ENCODE measurements at regions not wholly inside any gene's neighbourhood (a gene's known extent, or its start where the extent isn't known, plus 50 kb on each side); places are given as distances from the start of the nearest gene placed in this dataset.
"Not testable (repeated sequence)": the region's sequence is repeated elsewhere in the genome, so short reads cannot be mapped to it uniquely, and the experiment has no call there.

DNA sequence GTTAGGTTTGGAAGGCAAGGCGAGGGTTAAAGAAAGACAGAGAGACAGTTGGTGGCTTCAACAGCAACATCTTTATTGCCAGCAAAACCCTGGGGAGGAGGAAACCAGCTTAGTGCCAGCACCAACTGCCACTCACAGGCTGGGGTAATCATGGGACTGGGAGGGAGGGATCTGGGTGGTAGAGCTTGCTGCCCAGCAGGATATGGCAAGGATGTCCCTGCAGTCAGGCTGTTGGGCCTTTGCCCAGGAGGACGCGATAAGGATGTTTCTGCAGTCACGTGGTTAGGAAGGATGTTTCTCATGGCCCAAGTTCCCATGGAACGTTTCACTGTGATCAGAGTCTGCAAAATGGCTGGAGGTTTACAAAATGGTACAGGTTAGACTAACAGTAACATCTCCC lies 233.5 kb downstream of the POTED start:
- not testable (repeated sequence) for H3K18ac ChIP-seq (ENCODE audit: low read length); H3K4me3 ChIP-seq (ENCODE audit: low read length); H3K79me1 ChIP-seq (ENCODE audit: low read length); H3K4me2 ChIP-seq (ENCODE audit: low read length); H3K27ac ChIP-seq (ENCODE audit: low read depth, low read length); H4K5ac ChIP-seq (ENCODE audit: low read length); H2BK120ac ChIP-seq (ENCODE audit: low read depth, low read length); H2BK5ac ChIP-seq (ENCODE audit: low read length); H3K4me1 ChIP-seq (ENCODE audit: control insufficient read depth, low read depth, low read length); H4K8ac ChIP-seq (ENCODE audit: low read depth, low read length); H3K9ac ChIP-seq (ENCODE audit: low read length); H3K56ac ChIP-seq (ENCODE audit: low read length); H3K23ac ChIP-seq (ENCODE audit: low read length); H3K79me2 ChIP-seq (ENCODE audit: control insufficient read depth, insufficient read depth, low read length); H3K36me3 ChIP-seq (ENCODE audit: control insufficient read depth, insufficient read depth, low read length); DNase-seq; H3K27me3 ChIP-seq (ENCODE audit: insufficient read depth, low read length, poor library complexity); H3K4ac ChIP-seq (ENCODE audit: low read depth, low read length); H2BK15ac ChIP-seq (replicated peaks; ENCODE audit: low read depth); H2AK5ac ChIP-seq (ENCODE audit: low read length)
- no CpG with 5 or more reads among the region's 5 CpGs for WGBS (ENCODE audit: extremely low coverage, insufficient coverage, low lambda C conversion rate)

DNA sequence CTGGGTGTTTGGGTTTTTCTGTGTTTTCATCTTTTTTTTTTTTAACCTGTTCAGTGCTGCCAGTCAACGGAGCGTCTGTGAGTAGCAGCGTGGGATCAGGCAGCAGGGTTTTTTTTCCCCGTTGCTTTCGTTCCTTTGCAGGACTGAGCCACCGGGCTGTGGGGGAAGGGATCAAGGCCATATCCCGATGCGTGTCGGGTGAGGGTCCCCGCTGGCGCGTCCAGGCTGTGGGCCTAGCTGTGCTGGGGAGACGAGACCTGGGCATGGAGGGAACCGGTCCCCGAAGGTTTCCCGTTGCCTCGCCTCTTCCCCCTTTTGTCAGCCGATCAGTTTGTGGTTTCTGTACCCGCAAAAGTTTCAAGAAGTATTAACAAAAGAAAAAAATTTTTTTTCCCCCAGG lies 218.1 kb downstream of the POTED start:
- H4K5ac ChIP-seq (ENCODE audit: low read length); H3K56ac ChIP-seq (ENCODE audit: low read length); H2AK5ac ChIP-seq (ENCODE audit: low read length); H3K36me3 ChIP-seq (ENCODE audit: control insufficient read depth, insufficient read depth, low read length); H3K27ac ChIP-seq (ENCODE audit: low read depth, low read length); H3K27me3 ChIP-seq (ENCODE audit: insufficient read depth, low read length, poor library complexity); H2BK5ac ChIP-seq (ENCODE audit: low read length); H3K18ac ChIP-seq (ENCODE audit: low read length); DNase-seq; H2BK15ac ChIP-seq (replicated peaks; ENCODE audit: low read depth); H3K4me1 ChIP-seq (ENCODE audit: control insufficient read depth, low read depth, low read length); H4K8ac ChIP-seq (ENCODE audit: low read depth, low read length); H3K4me2 ChIP-seq (ENCODE audit: low read length); H3K23ac ChIP-seq (ENCODE audit: low read length); H3K9ac ChIP-seq (ENCODE audit: low read length); H2BK120ac ChIP-seq (ENCODE audit: low read depth, low read length); H3K4ac ChIP-seq (ENCODE audit: low read depth, low read length); H3K4me3 ChIP-seq (ENCODE audit: low read length); H3K79me1 ChIP-seq (ENCODE audit: low read length); H3K79me2 ChIP-seq (ENCODE audit: control insufficient read depth, insufficient read depth, low read length): not testable (repeated sequence)
- WGBS (ENCODE audit: extremely low coverage, insufficient coverage, low lambda C conversion rate) = no CpG with 5 or more reads among the region's 19 CpGs

GRCh38 chr21:13827201-13827600 lies 217.6 kb downstream of the POTED start:
- Histone ChIP-seq H3K4me3 (ENCODE audit: low read length) (no peak overlapping the region), H3K79me1 (ENCODE audit: low read length) (no peaks in the 10 kb centered on the region), H3K56ac (ENCODE audit: low read length) (no peak overlapping the region), H3K9ac (ENCODE audit: low read length) (no peak overlapping the region), H3K27me3 (ENCODE audit: insufficient read depth, low read length, poor library complexity) (no peaks in the 10 kb centered on the region), H3K4me1 (ENCODE audit: control insufficient read depth, low read depth, low read length) (no peaks in the 10 kb centered on the region), H3K79me2 (ENCODE audit: control insufficient read depth, insufficient read depth, low read length) (no peaks in the 10 kb centered on the region), H2BK5ac (ENCODE audit: low read length) (no peak overlapping the region), H3K23ac (ENCODE audit: low read length) (no peak overlapping the region), H4K8ac (ENCODE audit: low read depth, low read length) (no peak overlapping the region), H2AK5ac (ENCODE audit: low read length) (no peak overlapping the region), H4K5ac (ENCODE audit: low read length) (no peak overlapping the region), H2BK15ac (replicated peaks; ENCODE audit: low read depth) (no peak overlapping the region), H2BK120ac (ENCODE audit: low read depth, low read length) (no peak overlapping the region), H3K36me3 (ENCODE audit: control insufficient read depth, insufficient read depth, low read length) (no peaks in the 10 kb centered on the region), H3K27ac (ENCODE audit: low read depth, low read length) (no peak overlapping the region), H3K18ac (ENCODE audit: low read length) (no peak overlapping the region), H3K4ac (ENCODE audit: low read depth, low read length) (no peak overlapping the region), H3K4me2 (ENCODE audit: low read length) (no peak overlapping the region)
- WGBS (ENCODE audit: extremely low coverage, insufficient coverage, low lambda C conversion rate) = no CpG with 5 or more reads among the region's 18 CpGs
- DNase-seq = no peak

DNA sequence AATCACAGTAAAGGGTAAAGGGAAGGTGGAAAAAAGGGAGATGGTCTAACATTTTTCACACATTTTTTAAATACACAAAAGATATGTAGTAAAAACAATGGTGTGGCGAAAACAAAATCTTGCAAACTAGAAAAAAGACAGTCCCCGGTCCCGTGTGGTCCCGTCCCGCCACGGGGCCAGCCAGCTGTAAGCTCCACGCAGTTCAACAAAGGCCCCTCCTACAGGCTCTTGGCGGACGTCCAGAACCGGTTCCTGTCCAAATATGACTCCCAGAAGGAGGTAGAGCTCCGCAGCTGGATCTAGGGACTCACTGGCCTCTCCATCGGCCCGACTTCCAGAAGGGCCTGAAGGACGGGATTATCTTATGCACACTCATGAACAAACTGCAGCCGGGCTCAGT lies 216.9 kb downstream of the POTED start:
- not testable (repeated sequence) for H3K4me2 ChIP-seq (ENCODE audit: low read length); H4K5ac ChIP-seq (ENCODE audit: low read length); H3K27ac ChIP-seq (ENCODE audit: low read depth, low read length); H2BK15ac ChIP-seq (replicated peaks; ENCODE audit: low read depth); H2BK120ac ChIP-seq (ENCODE audit: low read depth, low read length); H3K4me3 ChIP-seq (ENCODE audit: low read length); H3K36me3 ChIP-seq (ENCODE audit: control insufficient read depth, insufficient read depth, low read length); H3K79me1 ChIP-seq (ENCODE audit: low read length); H3K4me1 ChIP-seq (ENCODE audit: control insufficient read depth, low read depth, low read length); H3K18ac ChIP-seq (ENCODE audit: low read length); H3K9ac ChIP-seq (ENCODE audit: low read length); H3K27me3 ChIP-seq (ENCODE audit: insufficient read depth, low read length, poor library complexity); H4K8ac ChIP-seq (ENCODE audit: low read depth, low read length); H3K56ac ChIP-seq (ENCODE audit: low read length); H2AK5ac ChIP-seq (ENCODE audit: low read length); H2BK5ac ChIP-seq (ENCODE audit: low read length); DNase-seq; H3K23ac ChIP-seq (ENCODE audit: low read length); H3K4ac ChIP-seq (ENCODE audit: low read depth, low read length); H3K79me2 ChIP-seq (ENCODE audit: control insufficient read depth, insufficient read depth, low read length)
- no CpG with 5 or more reads among the region's 15 CpGs for WGBS (ENCODE audit: extremely low coverage, insufficient coverage, low lambda C conversion rate)

- H4K5ac ChIP-seq (ENCODE audit: low read length); H3K27me3 ChIP-seq (ENCODE audit: insufficient read depth, low read length, poor library complexity); H4K8ac ChIP-seq (ENCODE audit: low read depth, low read length); H2AK5ac ChIP-seq (ENCODE audit: low read length); H2BK5ac ChIP-seq (ENCODE audit: low read length); H2BK15ac ChIP-seq (replicated peaks; ENCODE audit: low read depth); H3K79me1 ChIP-seq (ENCODE audit: low read length); DNase-seq; H2BK120ac ChIP-seq (ENCODE audit: low read depth, low read length); H3K9ac ChIP-seq (ENCODE audit: low read length); H3K4ac ChIP-seq (ENCODE audit: low read depth, low read length); H3K27ac ChIP-seq (ENCODE audit: low read depth, low read length); H3K4me2 ChIP-seq (ENCODE audit: low read length); H3K18ac ChIP-seq (ENCODE audit: low read length); H3K4me3 ChIP-seq (ENCODE audit: low read length); H3K23ac ChIP-seq (ENCODE audit: low read length); H3K56ac ChIP-seq (ENCODE audit: low read length); H3K79me2 ChIP-seq (ENCODE audit: control insufficient read depth, insufficient read depth, low read length); H3K36me3 ChIP-seq (ENCODE audit: control insufficient read depth, insufficient read depth, low read length); H3K4me1 ChIP-seq (ENCODE audit: control insufficient read depth, low read depth, low read length): not testable (repeated sequence)
- WGBS (ENCODE audit: extremely low coverage, insufficient coverage, low lambda C conversion rate) = no CpG with 5 or more reads among the region's 26 CpGs
Measured at GRCh38 chr21:13825218-13825778, 215.7 kb downstream of the POTED start.

DNA sequence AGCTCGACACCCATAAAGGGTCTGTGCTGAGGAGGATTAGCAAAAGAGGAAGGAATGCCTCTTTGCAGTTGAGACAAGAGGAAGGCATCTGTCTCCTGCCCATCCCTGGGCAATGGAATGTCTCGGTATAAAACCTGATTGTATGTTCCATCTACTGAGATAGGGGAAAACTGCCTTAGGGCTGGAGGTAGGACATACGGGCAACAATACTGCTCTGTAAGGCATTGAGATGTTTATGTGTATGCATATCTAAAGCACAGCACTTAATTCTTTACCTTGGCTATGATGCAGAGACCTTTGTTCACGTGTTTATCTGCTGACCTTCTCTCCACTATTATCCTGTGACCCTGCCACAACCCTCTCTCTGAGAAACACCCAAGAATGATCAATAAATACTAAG lies 210.7 kb downstream of the POTED start:
- WGBS (ENCODE audit: extremely low coverage, insufficient coverage, low lambda C conversion rate) = no CpG with 5 or more reads among the region's 4 CpGs
- not testable (repeated sequence) for H3K4ac ChIP-seq (ENCODE audit: low read depth, low read length); H2AK5ac ChIP-seq (ENCODE audit: low read length)

More for the DNA sequence above, 210.7 kb downstream of the POTED start:
- H2BK15ac ChIP-seq (replicated peaks; ENCODE audit: low read depth); H3K18ac ChIP-seq (ENCODE audit: low read length); H3K4me3 ChIP-seq (ENCODE audit: low read length); H2BK5ac ChIP-seq (ENCODE audit: low read length); H3K79me1 ChIP-seq (ENCODE audit: low read length); H3K27ac ChIP-seq (ENCODE audit: low read depth, low read length); DNase-seq; H4K8ac ChIP-seq (ENCODE audit: low read depth, low read length); H3K79me2 ChIP-seq (ENCODE audit: control insufficient read depth, insufficient read depth, low read length); H3K4me2 ChIP-seq (ENCODE audit: low read length); H3K27me3 ChIP-seq (ENCODE audit: insufficient read depth, low read length, poor library complexity); H3K23ac ChIP-seq (ENCODE audit: low read length); H3K4me1 ChIP-seq (ENCODE audit: control insufficient read depth, low read depth, low read length); H2BK120ac ChIP-seq (ENCODE audit: low read depth, low read length); H3K56ac ChIP-seq (ENCODE audit: low read length); H3K9ac ChIP-seq (ENCODE audit: low read length); H3K36me3 ChIP-seq (ENCODE audit: control insufficient read depth, insufficient read depth, low read length); H4K5ac ChIP-seq (ENCODE audit: low read length): not testable (repeated sequence)
